Vagina (tissue), 2 donors: ENCODE measurements at regions not wholly inside any gene's neighbourhood (a gene's known extent, or its start where the extent isn't known, plus 50 kb on each side); places are given as distances from the start of the nearest gene placed in this dataset.

ENCODE experiments used
- POLR2A ChIP-seq, 2 donors: fragments of 450-650 bp; IDR thresholded peaks; one replicate each; pipeline ENCODE4 v1.6.1; 2017; ENCODE audit warnings: antibody characterized with exemption in 2 of 2, mild to moderate bottlenecking in 2 of 2, moderate library complexity in 2 of 2
- POLR2AphosphoS5 ChIP-seq, 2 donors: sonication (generic); formaldehyde crosslinking; IDR thresholded peaks; one replicate each; pipeline ENCODE4 v1.9.0; 2017; ENCODE audit warnings: antibody characterized with exemption in 2 of 2, mild to moderate bottlenecking in 2 of 2, low read depth in 1 of 2; ENCODE audit not compliant: insufficient read depth in 1 of 2
- TF ChIP-seq, protein P1 (sequence below), 3 experiments: fragments of 450-650 bp in 2 of 3; fragments of 200-600 bp in 1 of 3; sonication (generic) in 1 of 3; IDR thresholded peaks; one replicate each; pipeline ENCODE4 v1.5.1; 2017 to 2019; ENCODE audit warnings: antibody characterized with exemption in 3 of 3, mild to moderate bottlenecking in 2 of 3, moderate library complexity in 2 of 3

DNA sequence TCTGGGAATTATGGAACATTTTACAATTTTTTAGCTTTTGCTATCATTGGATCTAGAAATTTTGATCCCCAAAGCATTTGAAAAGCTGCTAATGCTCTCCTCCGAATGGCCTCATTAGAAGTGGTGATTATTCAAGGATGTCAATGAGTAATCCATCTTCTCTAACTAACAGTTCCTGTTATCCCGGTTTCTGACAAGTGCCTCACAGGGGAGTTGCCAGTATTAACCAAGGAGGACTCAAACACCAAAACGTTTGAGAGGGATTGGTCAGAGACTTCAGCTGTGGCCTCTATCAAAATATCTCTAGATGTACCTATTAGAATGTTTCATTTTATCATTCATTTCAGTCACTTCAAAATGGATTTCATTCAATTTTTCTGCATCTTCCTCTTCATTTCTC is 208.3 kb upstream of the ITGA1 start:
- TF ChIP-seq, protein P1, sequence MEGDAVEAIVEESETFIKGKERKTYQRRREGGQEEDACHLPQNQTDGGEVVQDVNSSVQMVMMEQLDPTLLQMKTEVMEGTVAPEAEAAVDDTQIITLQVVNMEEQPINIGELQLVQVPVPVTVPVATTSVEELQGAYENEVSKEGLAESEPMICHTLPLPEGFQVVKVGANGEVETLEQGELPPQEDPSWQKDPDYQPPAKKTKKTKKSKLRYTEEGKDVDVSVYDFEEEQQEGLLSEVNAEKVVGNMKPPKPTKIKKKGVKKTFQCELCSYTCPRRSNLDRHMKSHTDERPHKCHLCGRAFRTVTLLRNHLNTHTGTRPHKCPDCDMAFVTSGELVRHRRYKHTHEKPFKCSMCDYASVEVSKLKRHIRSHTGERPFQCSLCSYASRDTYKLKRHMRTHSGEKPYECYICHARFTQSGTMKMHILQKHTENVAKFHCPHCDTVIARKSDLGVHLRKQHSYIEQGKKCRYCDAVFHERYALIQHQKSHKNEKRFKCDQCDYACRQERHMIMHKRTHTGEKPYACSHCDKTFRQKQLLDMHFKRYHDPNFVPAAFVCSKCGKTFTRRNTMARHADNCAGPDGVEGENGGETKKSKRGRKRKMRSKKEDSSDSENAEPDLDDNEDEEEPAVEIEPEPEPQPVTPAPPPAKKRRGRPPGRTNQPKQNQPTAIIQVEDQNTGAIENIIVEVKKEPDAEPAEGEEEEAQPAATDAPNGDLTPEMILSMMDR (IDR thresholded peaks at IDR 0.05), result no peak
- no peak for TF ChIP-seq POLR2A (IDR thresholded peaks at IDR 0.05)
- no peak for TF ChIP-seq POLR2AphosphoS5 (IDR thresholded peaks at IDR 0.05; ENCODE audit: insufficient read depth in 1 of 2, low read depth in 1 of 2)
